Transverse colon (tissue), 3 donors: ENCODE measurements at regions not wholly inside any gene's neighbourhood (a gene's known extent, or its start where the extent isn't known, plus 50 kb on each side); places are given as distances from the start of the nearest gene placed in this dataset.

Experiments used
- POLR2A ChIP-seq: fragments of 450-650 bp; IDR thresholded peaks from one replicate; pipeline ENCODE4 v1.6.1; 2016; ENCODE audit warnings: antibody characterized with exemption, mild to moderate bottlenecking, moderate library complexity
- TF ChIP-seq, protein P1 (sequence below), 5 experiments: fragments of 200-600 bp in 3 of 5; fragments of 450-650 bp in 2 of 5; sonication (generic) in 3 of 5; IDR thresholded peaks; 1 replicate in 2 of 5; 2 replicates in 3 of 5; pipeline ENCODE4 v1.5.1; 2016 to 2017; ENCODE audit warnings: antibody characterized with exemption in 5 of 5, inconsistent platforms in 3 of 5, mild to moderate bottlenecking in 2 of 5, moderate library complexity in 1 of 5

- TF ChIP-seq, protein P1, sequence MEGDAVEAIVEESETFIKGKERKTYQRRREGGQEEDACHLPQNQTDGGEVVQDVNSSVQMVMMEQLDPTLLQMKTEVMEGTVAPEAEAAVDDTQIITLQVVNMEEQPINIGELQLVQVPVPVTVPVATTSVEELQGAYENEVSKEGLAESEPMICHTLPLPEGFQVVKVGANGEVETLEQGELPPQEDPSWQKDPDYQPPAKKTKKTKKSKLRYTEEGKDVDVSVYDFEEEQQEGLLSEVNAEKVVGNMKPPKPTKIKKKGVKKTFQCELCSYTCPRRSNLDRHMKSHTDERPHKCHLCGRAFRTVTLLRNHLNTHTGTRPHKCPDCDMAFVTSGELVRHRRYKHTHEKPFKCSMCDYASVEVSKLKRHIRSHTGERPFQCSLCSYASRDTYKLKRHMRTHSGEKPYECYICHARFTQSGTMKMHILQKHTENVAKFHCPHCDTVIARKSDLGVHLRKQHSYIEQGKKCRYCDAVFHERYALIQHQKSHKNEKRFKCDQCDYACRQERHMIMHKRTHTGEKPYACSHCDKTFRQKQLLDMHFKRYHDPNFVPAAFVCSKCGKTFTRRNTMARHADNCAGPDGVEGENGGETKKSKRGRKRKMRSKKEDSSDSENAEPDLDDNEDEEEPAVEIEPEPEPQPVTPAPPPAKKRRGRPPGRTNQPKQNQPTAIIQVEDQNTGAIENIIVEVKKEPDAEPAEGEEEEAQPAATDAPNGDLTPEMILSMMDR (IDR thresholded peaks at IDR 0.05): no peak
- no peak for TF ChIP-seq POLR2A
These were observed 479.8 kb upstream of the SEMA3A start for GRCh38 chr7:84674236-84674913.
